Anterior cingulate cortex (tissue), 58 donors: ENCODE measurements at regions not wholly inside any gene's neighbourhood (a gene's known extent, or its start where the extent isn't known, plus 50 kb on each side); places are given as distances from the start of the nearest gene placed in this dataset.

Source experiments
- DNase-seq, 58 donors: peaks; one replicate each; lab custom pipeline; 2025; lab: John Stamatoyannopoulos, UW

DNA sequence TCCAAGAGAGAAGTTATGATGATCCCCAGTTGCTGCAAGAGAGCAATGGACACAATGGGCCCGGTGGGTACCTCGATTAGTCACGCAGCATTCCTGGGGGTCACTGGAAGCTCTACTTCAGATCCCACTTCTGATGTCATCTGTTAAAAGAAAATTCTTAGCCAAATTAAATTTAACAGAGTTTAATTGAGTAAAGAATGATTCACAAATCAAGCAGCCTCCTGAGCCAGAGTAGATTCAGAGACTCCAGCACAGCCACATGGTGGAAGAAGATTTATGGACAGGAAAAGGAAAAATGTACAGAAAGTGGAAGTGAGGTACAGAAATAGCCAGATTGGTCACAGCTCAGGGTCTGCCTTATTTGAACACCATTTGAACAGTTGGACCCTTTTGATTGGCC, 107.5 kb downstream of the SPTSSA start:
- no peak for DNase-seq

DNA sequence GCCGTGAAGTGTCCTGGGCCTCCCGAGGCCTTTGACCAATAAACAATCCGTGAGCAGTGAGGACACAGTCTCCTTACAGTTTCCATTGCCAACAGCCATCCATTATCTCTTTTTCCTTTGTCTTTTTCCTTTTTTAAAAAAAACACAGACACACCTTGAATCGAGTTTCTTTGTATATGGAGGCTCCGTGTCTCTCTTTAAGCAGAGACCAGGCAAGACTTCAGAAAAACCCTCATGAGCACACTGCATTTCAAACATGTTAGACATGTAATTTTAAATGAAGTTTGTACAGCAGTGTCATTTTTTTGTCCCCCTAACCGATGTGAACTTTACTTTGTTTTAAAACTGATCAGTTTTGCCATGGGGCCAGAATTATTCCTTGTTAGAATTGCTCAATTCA, 111.1 kb downstream of the SPTSSA start:
- no peak for DNase-seq

DNA sequence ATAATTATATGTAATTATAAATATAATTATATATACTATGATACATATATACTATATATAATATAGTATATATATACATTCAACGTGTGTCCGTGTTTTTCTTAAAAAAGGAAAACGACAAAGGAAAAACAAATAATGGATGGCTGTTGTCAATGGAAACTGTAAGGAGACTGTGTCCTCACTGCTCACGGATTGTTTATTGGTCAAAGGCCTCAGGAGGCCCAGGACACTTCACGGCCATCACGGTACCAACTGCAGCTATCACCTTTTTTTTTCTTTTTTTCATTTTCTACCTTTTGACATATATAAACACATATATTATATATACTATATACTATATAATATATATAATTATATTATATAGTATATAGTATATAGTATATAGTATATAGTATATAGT, 113.4 kb downstream of the SPTSSA start:
- no peak for DNase-seq

DNA sequence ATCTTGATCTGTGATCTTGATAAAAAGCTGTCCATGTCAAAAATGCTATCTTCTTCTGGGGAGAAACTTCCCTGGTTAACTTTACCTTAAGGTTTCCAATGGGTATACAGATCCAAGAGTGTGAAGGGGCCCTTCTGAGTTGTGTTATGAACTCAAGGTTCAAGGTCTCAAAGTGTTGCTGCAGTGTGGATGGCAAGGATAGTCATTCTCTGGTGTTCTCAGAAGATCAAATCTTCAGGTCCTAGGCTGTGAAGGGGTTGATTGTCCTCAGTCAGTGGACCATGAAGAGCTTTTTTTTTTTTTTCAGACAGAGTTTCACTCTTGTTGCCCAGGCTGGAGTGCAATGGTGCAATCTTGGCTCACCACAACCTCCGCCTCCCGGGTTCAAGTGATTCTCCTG, 114.4 kb downstream of the SPTSSA start:
- no peak for DNase-seq

DNA sequence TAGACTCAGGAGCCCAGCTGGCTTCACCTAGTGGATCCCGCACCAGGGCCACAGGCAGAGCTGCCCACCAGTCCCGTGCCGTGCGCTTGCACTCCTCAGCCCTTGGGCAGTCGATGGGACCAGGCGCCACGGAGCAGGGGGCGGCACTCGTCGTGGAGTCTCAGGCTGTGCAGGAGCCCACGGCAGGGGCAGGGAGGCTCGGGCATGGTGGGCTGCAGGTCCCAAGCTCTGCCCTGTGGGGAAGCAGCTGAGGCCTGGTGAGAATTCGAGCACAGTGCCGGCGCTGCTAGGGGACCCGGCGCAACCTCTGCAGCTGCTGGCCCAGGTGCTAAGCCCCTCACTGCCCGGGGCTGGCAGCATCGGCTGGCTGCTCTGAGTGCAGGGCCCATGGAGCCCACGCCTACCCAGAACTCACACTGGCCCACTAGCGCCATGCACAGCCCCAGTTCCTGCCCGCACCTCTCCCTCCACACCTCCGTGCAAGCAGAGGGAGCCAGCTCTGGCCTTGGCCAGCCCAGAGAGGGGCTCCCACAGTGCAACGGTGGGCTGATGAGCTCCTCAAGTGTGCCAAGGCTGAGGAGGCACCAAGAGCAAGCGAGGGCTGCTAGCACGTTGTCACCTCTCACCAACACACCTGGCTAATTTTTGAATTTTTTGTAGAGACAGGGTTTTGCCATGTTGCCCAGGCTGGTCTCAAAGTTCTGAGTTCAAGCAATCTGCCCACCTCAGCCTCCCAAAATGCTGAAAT, 116.1 kb downstream of the SPTSSA start:
- DNase-seq: no peak

DNA sequence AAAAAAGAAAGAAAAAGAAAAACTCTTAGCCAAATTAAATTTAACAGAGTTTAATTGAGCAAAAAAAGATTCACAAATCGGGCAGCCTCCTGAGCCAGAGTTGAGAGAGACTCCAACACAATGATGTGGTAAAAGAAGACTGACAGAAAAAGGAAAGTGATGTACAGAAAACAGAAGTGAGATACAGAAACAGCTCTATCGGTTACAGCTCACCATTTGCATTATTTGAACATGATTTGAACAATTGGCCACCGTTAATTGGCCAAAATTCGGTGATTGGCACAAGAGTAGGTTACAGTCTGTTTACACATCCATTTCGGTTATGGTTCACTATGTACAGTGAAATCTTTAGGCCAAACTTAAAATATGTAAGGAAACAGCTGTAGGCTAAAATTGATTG, 117.7 kb downstream of the SPTSSA start:
- DNase-seq: no peak

DNA sequence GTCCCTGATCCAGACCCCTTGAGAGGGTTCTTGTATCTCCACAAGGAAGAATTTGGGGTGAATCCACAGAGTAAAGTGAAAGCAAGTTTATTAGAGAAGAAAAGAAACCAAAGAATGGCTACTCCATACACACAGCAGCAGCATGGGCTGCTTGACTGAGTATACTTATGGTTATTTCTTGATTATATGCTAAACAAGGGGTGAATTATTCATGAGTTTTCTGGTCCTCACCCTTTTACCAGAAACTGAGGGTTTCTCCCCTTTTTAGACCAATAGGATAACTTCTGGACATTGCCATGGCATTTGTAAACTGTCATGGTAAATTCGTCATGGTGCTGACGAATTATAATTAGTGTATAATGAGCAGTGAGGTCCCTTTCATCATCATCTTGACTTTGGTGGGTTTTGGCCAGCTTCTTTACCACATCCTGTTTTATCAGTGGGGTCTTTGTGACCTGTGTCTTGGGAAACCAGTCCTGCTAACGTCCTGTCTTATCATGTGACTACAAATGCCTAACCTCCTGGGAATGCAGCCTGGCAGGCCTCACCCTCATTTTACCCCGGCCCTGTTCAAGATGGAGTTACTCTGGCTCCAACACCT, 121.9 kb downstream of the SPTSSA start:
- no peak for DNase-seq

DNA sequence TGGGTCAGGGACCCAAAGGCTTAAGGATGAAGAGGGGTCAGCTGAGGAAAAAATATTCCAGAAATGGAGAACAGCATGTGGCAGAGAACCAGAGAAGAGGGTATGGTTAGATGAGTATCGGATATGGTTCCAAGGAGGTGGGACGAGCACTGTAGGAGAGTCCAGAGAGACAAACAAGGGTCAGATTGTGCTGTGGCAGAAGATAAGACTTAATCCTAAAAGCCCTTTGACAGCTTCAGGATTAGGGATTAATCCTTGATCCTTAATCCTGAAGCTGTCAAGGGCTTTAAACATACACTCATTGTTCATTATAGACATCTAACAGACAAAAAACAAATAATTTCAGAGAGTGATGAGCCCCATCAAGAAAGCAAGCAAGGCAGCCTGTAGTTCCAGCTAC, 124.0 kb downstream of the SPTSSA start:
- no peak for DNase-seq

DNA sequence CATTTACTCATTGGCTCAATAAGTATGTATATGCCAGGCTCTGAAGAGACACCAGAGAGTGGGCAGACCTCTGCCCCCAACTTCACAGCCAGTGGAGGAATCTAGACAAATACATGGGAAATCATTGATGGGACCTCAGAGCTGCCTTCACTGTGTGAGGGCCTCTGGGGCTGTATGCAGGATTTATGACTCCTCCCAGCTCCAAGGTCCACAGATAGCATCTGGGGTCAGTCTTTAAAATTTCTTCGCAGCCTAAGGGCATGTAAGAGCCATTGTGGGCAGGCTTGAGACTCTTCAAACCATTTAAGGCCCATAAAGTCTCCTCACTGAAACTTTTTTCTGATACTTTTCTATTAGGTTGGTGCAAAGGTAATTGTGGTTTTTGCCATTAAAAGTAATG, 125.5 kb downstream of the SPTSSA start:
- DNase-seq: no peak

DNA sequence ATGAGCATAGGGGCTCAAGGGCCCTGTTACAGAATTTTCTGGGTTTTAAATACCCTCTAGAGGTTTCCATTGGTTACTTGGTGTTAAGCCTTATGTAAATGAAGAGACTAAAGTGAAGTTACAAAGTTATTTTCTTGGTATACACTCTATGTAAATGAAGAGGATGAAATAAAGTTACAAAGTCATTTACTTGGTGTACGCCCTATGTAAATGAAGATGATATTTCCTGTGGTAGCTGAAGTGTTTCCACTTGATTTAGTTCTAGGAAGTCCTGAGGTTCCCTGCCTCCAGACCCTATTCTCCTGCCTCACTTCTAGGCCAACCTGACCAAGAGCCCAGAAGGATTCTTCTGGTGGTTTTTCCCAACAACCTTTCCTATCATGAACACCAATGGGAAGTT, 126.1 kb downstream of the SPTSSA start:
- no peak for DNase-seq

DNA sequence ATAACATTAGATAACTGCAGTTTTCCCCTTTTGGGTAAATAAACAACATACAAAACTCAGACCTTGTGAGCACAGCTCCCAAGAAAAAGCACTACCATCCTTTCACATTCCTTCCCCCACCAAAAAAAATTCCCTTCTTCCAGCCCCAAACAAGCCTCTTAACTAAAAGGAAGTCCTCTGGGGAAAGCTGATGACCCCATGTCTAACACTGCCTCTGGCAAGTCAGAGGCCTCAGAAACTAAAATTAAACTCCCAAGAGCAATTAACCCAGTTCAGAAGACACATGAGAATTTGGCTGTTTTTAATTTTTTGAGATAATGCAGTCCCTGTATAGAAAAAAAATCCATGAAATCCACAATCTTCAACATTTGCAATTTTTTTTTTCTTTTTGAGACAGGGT, 127.7 kb downstream of the SPTSSA start:
- no peak for DNase-seq

DNA sequence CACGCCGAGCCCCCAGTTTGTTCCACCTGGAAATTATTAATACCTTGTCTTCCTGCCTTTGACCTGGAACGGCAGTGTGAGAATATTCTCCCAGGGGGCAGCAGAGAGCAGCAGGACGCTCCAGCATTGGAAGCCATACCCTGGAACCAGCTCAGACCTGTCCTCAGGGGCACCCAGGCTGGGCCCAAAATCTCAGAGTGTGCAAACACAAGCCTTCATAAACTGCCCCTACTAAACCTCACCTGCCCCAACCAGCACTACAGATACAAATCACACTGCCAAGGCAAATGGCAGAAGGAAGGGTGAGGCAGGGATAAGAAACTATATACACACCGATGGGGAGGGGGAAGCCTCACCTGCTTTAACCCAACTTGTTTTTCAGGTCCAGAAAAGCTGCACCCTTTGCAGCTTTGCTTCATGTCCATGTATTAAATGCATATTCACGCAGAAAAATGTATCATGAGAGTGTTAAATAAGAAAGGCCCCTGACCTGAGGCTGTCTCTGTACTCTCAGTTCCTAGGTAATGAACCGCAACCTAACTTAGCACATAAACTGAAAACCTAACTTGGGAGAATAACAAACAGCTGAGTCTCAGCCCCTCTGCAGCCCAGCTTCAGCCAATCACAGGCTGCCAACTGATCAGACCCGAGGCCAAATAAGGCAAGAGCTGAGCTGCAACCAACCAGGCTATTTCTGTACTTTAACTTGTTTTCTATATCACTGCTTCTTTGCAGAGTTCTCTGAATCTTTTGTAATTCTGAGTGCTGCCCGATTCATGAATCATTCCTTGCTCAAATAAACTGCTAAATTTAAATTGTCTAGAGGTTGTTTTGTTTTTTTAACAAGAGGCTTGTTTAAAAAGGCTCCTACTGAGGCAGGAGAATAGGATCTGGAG, 130.1 kb downstream of the SPTSSA start:
- peak in 32 of 58 donors; percentile 2 to 53 (median 12) for DNase-seq

DNA sequence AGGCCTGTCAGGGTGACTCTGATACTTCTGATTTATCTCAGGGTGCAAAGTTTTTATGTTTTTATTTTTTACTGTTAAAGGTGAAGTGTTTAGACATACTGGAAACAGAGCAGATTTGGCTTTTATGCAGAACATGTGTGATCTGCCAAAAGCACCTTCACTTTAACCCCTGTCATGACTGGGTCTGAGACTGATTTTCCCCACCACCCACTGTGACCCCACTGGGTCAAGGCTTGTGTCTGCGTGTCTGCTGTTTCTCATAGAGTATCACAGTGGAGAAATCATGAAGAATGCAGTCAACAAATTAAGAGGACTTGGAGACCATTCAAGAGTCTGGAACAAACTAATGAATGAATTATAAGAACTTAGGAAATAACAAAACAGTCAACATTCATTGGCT, 131.2 kb downstream of the SPTSSA start:
- no peak for DNase-seq

DNA sequence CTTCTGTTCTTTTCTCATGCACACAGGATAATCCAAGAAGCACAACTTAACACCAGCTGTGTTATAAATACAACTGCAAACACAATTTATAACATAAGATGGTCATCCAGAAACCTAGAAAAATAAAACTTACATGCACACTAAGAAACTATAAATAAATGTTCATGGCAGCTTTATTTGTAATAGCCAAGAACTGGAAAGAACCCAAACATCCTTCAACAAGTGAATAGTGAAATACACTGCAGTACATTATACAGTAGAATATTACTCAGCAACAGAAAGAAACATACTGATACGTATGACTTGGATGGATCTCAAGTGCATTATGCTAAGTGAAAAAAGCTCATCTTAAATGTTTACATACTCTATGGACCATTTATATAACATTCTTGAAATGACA, 132.7 kb downstream of the SPTSSA start:
- DNase-seq: no peak

DNA sequence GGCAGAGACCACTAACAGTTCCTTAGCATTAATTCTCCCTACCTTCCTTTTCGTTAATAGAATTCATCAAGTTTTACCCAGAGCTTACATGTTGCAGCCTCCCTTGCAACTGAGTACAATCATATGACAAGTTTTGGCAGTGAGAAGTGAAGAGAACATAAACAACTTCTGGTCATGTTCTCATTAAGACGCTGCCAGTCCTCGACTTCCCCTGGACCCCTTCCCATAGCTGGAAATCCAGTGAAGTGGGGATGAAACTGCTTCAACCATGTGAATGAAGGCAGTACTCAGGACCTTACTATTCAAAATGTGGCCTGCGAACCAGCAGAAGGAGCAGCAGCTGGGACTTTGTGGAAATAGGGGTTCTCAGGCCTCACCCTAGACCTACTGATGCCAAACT, 133.9 kb downstream of the SPTSSA start:
- no peak for DNase-seq

DNA sequence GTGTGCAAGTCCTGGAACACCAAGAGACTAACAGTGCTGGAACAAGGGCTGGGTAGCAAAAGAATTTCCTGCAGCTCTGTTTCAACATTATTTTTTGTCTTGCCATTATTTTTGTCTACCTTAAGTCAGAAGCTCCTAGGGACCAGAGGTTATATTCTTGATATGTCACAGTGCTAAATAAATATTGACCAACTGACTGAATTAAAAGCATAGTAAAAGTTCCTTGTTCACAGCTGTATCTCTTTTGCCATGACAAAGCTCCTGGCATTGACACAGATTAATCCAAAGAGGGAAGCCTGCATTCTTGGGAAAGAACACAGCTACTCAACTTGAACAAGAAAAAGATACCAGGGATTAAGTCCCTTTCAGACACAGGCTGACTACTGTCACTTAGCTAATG, 136.5 kb downstream of the SPTSSA start:
- DNase-seq: no peak

DNA sequence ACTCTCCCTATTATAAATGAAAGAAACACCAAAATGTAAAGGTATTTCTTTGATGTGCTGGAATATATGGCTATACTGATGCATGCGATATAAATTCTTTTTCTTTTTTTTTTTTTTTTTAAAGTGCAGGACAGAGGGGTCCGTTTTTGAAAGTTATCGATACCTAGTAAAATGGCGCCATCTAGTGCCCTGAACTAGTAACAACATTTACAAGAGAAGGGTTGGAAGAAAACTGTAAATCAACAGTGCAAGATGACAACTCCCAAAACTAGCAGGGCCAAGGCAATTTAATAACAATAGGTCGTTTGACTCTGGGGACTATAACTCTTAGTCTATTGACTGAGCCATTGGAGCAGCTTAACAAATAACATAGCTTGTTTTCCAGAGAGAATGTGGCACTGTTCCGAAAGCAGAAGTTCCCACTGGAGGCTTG, 137.7 kb downstream of the SPTSSA start:
- DNase-seq: peak in 4 of 58 donors; percentile 1 to 14 (median 6)

DNA sequence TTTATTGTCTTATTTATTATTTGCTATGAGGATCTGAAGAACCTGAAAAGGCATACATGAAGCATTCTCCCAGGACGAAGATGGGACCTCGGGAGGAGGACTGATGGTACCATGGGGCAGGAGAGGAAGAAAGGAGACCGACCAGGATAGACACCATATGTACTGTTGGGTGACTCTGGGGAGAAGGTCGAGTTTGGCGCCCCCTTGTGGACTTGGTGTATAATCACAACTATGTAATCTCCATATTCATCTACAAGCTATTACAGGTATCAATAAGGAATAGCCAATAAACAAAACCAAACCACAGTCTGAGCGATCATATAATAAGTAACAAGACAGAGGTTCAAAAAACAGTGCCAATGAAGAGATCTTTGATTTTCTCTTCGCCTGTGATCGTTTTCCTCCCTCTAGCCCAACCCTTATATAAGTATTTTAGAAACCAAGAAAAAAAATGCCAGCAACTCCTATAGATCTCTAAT, 139.1 kb downstream of the SPTSSA start:
- peak in 31 of 58 donors; percentile 2 to 50 (median 12) for DNase-seq

DNA sequence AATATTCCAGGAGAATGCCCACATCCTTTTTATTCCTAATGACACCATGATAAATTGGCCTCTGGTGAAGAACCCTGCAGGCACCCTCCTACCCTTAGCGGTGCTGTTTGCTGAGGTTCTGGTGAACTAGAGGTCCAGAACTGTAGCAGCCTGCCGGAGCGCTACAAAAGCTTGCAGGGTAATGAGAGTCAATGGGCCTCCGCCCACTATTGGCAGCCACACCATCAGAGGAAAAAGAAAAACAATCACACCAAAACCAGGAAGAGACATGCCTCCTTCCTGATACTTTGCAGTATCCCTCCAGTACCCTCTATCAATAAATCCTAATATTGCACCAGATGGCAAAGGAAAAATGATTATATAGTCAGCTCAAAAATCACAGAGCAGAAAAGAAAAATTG, 142.9 kb downstream of the SPTSSA start:
- DNase-seq: no peak

DNA sequence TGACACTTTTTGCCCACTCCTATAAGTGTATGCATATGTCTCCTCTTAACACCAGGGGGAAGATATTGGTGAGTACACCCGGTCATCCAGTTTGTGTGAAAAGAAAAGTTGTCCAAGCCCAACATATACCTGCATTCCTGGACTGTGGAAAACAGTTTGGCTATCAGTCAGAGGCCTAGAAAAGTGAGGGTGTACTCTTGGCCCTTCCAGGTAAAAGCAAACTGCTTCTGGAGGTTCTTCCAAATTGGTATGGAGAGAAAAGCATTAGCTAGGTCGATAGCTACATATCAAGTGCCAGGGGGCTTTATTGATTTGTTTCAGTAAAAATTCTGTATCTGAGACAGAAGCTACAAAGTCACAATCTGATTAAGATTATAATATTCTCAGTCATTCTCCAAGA, 144.0 kb downstream of the SPTSSA start:
- DNase-seq: no peak

DNA sequence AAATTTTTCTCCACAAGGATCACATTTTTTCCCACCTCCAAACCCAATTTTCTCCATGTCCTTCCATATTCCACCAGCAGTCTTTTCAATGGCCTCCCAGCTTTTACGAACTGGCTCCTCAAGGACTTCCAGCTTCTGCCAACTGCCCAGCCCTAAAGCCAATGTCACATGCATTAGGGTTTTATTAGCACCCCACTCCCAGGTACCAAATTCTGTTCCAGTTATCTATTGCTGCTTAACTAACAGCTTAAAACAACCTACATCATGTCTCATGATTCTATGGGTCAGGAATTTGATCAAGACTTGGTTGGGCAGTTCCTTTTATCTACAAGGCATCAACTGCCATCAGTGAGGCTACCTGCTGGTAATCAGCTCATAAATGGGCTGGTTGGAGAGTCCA, 151.3 kb downstream of the SPTSSA start:
- no peak for DNase-seq
